Stimulated activated CD4-positive, alpha-beta T cell treated with anti-CD3 and anti-CD28 coated beads, TNF-alpha, amount 100 ng/mL, for 1 hour (primary cell): ENCODE measurements at regions not wholly inside any gene's neighbourhood (a gene's known extent, or its start where the extent isn't known, plus 50 kb on each side); places are given as distances from the start of the nearest gene placed in this dataset.

Experiments used
- DNase-seq, 3 donors: peaks; one replicate each; pipeline ENCODE4 v3.0.0-alpha.2; 2020; ENCODE audit warnings: low read depth in 3 of 3, low spot score in 1 of 3

GRCh38 chr4:1499465-1499864, 93.2 kb upstream of the NKX1-1 start:
- DNase-seq = no peak

GRCh38 chr4:1497189-1497801, 91.1 kb upstream of the NKX1-1 start:
- no peak for DNase-seq

GRCh38 chr4:1496116-1496642, 89.9 kb upstream of the NKX1-1 start:
- DNase-seq = no peak

- no peak for DNase-seq
Observed at GRCh38 chr4:1495416-1496115, 89.3 kb upstream of the NKX1-1 start.

DNA sequence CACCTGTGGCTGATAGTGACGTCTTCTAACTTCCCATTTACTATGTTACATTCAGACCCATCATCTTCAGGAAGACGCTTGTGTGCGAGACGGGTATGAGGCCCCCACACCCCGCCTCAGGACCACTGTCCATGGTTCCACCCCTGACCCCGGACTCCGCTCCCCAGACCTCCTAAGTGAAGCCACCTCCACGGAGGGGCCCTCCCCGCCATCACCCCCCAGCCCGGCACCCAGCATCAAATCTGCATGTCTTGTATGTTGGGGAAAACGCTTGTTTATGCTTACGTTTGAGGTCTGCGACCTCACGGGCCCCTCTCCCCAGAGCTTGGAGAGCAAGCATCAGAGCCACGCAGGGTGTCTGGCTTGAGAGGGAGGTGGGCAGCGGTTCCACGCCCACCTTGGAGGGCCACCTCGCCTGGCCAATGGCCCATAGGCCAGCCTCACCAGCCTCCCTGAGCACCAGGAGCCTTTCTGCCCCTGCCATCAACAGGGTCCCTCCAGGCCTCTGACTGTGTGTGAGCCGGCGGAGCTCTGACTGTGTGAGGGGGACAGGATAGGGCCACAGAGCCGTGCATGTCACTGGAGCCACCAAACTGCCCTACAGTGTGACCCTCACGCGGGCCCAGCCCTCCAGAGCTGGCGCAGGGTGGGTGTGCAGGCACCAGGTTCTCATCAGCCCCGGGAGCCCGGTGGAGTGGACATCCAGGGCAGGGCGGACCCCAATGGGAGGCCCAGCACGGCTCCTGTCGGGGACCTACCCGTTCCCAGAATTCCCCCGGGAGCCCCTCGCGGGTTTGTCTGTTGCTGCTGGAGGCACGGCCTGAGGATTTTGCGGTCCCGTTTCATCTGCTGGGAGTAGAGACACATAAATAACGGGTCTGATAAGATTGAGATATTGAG, 88.4 kb upstream of the NKX1-1 start:
- DNase-seq = no peak

DNA sequence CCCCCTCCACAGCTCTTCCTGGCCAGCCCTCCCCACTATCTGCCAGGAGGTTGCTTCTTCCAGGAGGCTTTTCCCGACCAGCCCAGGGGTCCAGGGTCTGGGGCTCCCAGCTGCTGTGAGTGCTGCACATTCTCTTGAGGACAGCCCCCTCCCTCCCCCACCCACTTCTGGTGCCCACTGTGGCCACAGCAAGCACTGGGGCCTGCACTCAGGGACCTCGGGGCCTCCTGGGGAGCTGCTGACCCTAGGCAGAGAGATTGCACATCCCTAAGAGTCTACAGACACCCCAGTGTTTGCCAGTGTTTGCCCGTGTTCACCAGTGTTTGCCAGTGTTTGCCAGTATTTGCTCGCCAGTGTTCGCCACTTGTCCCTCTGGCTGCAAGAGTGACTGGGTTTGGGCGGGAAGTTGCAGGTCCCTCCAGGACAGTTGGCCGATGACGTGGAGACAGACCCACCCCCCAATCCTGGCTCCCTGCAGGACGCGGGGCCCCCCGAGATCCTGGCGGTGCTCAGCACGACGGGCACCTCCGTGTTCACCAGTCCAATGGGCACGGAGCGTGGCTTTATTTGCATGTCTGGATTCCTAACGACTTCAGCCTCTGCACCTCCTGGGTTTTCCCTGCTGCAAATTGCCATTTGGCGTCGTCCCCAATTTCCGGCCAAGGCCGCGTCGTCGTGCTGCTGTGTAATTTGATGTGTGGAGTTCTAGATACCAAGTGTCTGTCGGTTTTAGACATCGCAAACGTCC, 87.5 kb upstream of the NKX1-1 start:
- no peak for DNase-seq

- no peak for DNase-seq
Observed at GRCh38 chr4:1492651-1493539, 86.7 kb upstream of the NKX1-1 start.

DNA sequence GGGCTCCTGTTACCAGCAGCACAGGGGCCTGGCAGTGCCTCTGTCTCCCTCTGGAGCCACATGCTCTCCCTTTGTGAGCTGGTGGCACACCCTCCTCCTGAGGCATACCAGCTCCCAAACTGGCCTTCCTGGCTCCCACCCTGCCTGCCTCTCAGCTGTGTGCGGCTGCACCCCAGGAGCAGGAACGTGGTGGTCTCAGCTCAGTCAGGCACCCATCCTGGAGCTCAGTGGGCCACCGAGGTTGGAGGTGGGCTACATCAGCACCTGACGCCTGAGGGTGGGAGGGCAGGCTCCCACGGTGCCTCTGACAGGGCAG, 85.9 kb upstream of the NKX1-1 start:
- DNase-seq = no peak

DNA sequence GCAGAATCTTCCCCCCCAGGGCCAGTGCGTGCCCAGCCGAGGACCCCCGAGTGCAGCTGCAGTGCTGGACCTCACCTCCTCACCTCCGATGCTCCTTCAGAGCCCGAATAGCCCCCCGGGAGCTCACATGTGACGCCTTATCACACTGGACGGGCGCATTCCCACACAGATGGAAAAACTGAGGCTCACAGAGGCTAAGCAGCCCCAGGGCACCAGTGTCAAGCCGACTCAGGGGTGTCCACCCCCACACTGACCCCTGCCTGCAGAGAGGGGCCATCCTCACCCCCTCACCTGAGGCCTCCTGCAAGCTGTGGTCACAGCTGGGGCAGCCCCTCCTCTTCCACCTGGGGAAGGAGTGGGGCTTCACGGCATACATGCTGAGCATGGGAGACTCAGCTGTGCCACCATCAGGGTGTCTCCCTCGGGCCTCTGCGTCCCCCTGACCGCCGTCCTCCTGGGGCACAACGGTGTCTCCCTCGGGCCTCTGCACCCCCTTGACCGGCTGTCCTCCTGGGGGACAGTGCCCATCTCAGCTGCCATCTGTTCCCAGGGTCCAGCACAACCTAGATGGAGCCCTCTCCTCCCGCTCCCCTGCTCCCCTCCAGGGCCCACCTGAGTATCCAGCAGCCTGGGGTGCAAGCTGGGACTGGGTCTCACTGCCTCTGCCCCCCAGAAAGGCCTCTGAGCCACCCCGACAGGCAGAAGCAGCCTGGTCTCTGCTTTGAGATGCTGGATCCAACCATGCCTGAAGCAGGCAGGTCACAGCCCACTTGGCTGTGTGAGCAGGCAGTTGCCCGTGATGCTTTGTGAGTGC, 85.3 kb upstream of the NKX1-1 start:
- DNase-seq = no peak

DNA sequence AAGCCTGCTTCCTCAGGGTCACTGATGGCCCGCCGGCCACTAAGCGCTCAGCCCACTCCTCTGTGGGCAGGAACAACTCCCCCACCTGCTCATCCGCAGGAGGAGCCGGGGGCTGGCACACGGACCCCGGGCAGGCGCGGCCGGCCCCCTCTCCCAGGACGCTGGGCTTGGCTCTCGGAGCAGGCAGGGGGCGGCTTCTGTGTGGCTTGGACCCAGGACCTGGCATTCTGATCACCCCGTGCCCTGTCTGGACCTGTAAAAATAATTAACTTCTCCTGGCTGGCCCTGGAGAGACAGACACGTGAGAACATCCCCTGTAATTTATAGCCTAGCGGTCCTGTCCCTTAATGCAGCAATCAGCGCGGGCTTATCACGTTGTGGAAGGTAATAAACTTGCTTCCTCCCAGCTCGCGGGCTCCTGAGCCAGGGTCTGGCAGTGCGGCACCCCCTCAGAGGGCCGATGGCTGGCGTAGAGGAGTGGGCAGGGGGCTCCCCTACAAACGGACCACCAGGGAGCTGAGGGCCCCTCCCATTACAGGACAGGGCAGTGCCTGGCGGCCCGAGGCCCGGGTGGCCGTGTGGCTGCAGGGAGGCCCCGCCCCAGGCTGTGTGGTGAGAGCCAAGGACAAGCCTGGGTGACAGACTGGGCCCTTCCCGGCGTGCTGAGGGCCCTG, 84.5 kb upstream of the NKX1-1 start:
- DNase-seq = no peak

GRCh38 chr4:1490011-1490653, 83.9 kb upstream of the NKX1-1 start:
- DNase-seq = no peak

DNA sequence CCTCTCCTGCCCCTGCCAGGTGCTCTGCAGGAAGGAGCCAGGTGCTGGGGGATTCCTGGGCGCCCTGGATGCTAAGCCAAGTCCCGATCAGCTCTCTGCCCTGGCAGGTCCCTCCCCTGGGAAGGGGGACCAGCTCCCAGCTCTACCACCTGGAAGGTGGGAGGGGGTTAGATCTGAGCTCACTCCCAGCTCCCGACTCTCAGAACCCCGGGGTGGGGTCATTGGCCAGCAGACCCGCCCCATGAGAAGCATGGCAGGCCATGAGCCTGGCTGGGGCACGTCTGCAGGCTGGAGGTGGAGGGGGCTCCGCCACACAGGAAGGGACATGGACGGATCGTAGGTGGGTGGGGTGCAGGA, 83.4 kb upstream of the NKX1-1 start:
- no peak for DNase-seq

- DNase-seq = no peak
Observed at GRCh38 chr4:1488831-1489638, 82.8 kb upstream of the NKX1-1 start.

GRCh38 chr4:1488357-1488756, 82.1 kb upstream of the NKX1-1 start:
- no peak for DNase-seq

DNA sequence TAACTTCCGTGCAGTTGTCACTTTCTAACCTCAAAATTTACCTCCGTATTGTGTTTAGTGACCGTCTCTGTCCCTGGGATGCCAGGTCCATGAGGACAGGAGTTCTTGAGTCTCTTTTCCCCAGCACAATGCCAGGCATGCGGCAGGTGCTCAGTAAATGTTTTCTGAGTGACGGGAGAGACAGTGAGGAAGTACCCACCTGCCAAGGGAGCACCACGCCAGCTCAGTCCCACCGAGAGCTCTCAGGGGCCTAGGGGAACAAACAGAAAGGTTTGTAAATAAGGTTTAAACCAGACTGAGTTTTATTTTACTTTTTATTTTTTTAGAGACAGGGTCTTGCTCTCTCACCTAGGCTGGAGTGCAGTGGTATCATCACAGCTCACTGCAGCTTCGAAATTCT, 81.5 kb upstream of the NKX1-1 start:
- DNase-seq = no peak

GRCh38 chr4:1487106-1487505, 80.9 kb upstream of the NKX1-1 start:
- DNase-seq = no peak

DNA sequence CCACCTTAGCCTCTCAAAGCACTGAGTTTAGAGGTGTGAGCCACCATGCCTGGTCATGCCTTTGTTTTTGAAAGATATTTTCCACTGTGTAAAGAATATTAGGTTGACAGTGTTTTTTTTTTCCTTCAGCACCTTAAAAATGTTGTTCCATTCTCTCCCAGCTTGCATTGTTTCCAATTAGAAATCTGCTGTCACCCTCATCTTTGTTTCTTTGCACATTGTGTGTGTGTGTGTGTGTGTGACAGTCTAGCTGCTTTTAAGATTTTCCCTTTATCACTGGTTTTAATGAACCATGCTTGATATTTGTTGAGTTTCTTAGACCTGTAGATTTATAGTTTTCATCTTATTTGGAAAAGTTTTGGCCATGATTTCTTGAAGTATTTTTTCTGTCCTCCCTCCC, 79.0 kb upstream of the NKX1-1 start:
- no peak for DNase-seq

DNA sequence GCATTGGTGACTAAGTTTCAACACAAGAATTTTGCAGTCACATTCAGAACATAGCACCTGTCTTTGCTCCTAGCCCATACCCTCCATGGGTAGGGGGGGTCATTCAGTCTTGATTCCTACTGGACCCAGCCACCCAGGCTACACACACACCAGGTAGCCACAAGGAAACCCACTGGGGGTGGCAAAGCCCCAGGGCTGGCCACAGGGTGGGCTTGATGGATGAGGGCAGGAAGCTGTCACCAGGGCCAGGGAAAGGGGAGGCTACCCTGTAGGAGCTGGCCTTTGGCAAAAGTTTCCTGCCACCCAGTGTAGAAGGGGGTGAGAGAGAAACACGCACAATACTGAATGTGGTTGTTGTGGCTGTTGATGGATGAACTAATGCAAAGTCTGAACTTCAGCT, 74.5 kb upstream of the NKX1-1 start:
- no peak for DNase-seq
